Stimulated activated CD8-positive, alpha-beta memory T cell treated with anti-CD3 and anti-CD28 coated beads, Interleukin-2, amount 100 ng/mL, for 48 hours (primary cell): ENCODE measurements at regions not wholly inside any gene's neighbourhood (a gene's known extent, or its start where the extent isn't known, plus 50 kb on each side); places are given as distances from the start of the nearest gene placed in this dataset.
A peak's percentile ranks its signal among the peaks of the same experiment; 100 is the strongest.
"Not testable (repeated sequence)": the region's sequence is repeated elsewhere in the genome, so short reads cannot be mapped to it uniquely, and the experiment has no call there.

Experiments used
- DNase-seq, 2 donors: peaks; one replicate each; pipeline ENCODE4 v3.0.0-alpha.2; 2020; ENCODE audit warnings: low read depth in 2 of 2

DNA sequence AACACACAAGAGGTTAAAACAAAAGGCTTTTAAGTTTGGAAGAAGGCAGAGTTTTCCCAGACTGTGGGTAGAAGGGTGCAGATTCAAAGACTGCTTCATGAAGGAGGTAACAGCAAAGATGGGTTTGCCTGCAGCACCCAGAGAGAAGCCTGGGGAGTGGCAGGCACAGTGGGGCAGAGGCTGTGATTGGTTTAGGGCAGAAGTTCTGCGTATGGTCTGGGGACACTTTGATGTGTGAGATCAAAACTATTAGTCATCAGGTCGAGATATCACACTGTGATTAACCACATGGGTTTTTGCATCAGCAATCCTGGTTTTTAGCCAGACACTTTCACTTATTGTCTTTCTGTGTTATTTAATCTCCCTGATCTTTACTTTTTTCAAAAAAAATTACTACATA is 188.8 kb upstream of the GLRA1 start:
- DNase-seq = peak; percentile 18 to 23

DNA sequence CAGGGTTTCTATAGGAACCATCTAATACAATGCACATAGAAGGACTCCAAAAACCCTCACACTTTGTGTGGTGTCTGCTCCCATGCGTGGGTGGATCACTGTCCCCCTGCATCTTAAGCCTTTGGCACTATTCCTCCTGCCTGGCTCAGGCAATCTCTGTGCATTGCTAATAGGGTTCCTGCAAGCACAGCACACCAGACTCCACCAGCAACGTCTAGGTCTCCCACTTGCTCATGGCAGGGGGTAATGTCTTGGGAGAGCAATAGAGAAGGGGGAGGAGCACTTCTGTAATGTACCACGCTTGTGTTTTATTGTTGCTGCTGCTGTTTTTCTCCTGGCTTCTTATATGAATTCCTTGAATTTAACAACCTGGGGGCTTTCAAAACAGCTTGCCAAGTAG is 182.6 kb upstream of the GLRA1 start:
- no peak for DNase-seq

DNA sequence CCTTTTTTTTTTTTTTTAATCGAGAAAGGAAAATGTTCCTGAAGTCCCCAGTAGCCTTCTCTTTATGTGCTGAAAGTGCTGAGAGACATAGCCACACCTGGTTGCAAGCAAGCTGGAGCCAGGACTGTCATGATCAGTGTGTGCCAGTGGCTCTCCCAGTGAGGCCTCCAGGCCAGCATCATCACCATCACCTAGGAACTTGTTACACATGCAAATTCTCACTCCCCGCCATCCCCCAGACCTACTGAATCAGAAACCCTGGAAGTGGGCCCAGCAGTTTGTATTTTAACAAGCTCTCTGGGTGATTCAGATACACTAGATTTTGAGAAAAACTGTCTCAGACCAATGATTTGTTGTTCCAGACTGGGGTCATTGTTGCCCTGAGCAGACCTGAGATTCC is 181.9 kb upstream of the GLRA1 start:
- DNase-seq = no peak

DNA sequence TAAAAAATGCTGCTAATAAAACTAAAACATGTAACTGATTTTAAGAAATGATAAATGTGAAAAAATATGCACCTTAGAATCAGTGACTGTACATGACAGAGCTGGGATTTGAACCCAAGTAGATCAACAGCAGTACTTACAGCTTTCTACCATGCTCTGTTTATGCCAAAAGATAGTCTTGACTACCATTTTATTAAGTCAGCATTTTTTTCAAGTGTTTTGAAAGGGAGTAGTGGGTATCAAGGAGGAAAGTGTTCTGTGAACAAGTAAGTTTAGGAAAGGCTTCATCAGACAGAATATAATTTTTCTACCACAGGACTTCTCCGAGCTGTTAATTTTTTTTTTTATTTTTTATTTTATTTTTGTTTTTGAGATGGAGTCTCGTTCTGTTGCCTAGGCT is 180.4 kb upstream of the GLRA1 start:
- DNase-seq = no peak

DNA sequence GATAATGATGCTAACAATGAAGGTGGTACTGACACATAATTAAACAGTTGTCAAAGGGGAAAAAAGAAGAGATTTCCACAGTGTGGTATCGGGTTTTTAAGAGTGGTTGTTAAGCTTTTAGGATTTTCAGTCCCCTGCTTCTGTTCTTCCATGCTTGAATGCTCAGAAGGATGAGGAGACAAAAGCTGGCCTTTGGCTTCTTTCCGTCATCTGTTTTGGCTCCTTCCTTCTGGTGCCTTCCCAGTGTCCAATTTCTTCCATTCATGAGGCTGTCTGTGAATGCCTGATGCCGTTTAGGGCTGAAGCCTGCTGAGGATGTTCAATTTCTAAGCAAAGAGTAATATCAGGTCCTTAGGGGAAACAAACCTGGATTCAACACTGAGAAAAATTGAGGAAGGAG is 179.6 kb upstream of the GLRA1 start:
- DNase-seq = no peak

DNA sequence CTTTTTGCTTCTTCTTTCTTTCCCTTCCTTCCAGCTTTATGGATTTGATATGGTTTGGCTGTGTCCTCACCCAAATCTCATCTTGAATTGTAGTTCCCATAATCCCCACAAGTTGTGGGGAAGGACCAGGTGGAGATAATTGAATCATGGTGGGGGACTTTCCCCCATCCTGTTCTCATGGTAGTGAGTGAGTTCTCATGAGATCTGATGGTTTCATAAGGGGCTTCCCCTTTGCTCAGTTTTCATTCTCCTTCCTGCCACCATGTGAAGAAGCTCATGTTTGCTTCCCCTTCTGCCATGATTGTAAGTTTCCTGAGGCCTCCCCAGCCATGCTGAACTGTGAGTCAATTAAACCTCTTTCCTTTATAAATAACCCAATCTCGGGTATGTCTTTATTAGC is 178.3 kb upstream of the GLRA1 start:
- not testable (repeated sequence) for DNase-seq

DNA sequence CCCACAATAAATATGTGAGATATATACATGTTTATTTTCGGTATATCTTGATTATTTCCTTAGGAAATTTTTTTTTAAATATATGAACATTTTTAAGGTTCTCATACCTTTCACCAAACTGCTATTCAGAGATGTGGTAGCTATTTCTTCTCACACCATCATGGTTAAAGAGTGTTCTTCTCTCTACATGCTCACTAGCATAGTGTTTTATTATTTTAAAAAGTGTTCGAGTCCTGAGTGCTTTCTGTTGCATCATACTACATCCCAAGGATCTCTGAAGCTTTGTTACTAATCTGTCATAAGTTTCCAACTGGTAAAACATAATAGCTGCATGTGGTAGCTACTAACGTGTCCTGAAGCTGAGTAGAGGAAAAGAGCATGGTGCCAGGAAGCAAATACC is 177.4 kb upstream of the GLRA1 start:
- DNase-seq = no peak

DNA sequence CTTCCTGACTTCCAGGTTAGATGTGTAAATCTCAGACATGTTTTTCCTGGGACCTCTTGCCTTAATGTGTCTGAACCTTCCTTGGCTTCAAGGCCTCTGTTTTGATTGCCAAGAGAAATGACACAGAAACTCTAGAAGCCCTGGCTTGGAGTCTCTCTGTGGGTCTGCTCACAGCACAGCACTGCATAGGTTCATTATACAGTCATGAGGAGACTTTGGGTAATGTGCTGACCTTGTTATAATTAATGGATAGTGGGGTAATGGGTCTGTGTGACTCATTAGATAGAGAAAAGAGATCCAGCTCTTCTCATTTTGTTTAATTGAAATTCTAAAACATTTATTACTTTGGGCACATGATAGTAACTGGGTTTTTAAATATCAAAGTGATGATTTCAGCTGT is 175.8 kb upstream of the GLRA1 start:
- no peak for DNase-seq

DNA sequence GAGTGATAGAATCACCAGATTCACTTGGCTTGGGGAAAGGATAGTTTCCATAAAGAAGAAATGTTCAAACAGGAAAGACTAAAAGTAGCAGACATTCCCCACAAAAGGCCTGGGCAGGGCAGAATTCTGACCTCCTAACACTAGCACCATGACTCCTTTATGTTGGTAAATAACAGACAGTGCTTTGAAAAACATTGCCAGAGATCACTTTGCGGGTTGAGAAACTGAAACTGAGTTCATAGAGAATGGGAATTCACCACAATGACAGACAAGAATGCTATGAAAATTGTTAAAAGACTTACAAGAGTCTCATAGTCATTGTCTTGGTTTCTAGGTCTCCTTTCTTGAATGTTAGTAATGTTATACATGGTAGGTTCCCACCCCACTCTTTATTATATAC is 172.5 kb upstream of the GLRA1 start:
- DNase-seq = no peak

DNA sequence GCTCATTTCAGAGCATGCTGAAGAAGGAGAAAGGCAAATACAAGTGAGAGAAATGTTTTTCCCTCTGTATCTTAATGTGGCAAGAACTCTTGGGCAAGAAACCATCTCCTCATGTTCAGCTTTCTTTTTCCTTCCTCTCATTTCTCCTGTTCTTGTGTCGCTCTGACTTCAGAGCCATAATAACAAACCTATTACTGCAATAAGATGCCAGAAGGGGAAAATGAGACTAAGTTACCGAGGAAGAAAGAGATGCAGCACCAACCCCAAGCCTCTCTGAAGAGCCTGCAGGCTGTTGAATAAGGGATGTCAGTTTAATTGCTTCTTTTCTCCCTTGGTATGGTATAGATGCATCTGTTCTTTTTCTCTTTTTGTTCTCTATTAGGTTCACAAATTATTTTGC is 170.1 kb upstream of the GLRA1 start:
- no peak for DNase-seq

DNA sequence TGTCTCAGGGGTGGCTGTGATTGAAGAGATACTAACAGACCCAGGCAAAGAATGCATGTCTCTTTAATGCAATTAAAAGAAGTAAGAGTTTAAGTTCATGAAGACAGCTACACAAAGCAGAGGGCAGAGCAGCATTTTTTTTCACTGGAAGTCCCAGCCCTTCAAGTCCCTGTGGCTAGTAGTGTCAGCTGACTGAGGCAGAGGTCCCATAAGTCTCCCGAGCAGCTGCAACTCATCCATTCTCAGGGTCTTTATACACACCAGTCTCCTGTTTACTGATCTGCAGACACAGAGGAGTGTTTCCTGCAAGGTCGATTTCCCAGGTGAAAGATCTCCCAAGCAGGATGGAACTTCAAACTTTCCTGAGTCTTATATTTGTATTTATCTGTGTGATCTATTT is 169.4 kb upstream of the GLRA1 start:
- no peak for DNase-seq

DNA sequence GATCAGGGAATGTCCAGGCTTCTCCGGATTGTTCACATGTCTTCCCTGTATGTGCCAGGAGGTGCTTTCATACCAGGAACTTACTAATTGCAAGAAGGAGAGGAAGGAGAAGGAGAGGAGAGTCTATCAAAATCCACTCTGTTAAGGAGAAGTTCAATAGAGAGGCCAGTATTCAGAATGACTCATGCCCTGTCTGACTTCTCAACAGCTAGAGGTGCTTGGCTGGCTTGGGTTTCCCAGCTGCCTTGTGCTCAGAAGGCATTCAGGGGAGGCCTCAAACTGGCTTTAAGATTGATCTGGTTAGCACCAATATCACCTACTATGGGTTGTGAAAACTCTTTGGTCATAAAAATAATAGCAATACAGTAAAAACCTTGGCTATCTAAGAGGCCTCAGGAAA is 167.9 kb upstream of the GLRA1 start:
- no peak for DNase-seq

DNA sequence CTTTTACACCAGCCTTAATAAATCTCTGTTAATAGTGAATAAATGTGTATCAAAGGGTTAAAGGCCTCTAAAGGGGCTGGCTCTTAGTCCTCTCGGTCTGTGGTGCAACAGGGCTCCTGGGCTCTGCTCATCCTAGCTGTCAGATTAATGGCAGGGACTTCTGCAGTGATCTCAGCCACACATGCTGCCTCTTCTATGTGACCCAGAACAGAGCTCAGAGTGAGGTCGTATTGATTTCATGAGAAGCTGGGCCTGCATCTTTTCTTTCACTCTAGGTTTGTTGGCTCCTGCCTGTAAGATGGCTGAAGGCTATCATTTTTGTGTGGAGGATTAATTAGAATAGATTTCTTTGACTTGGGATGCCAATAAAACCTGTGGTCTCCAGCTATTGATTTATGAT is 165.0 kb upstream of the GLRA1 start:
- no peak for DNase-seq

DNA sequence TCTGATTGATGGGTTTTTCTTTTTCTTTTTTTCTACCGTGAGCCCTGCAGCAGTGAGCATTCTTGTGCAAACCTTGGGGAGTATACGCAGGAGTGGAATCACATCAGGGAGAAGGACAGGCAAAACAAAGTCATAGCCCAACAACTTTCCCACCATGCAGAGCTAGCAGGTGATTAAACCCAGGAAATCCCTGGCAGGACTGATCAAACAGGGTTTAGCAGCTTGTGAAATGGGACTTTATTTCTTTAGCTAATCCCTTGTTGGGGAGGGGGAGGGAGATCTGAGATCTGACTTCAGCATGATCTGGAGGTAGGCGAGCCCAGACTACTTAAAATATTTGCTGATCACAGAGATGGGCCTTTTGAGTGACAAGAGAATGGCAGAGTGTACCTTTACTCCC is 162.0 kb upstream of the GLRA1 start:
- no peak for DNase-seq

DNA sequence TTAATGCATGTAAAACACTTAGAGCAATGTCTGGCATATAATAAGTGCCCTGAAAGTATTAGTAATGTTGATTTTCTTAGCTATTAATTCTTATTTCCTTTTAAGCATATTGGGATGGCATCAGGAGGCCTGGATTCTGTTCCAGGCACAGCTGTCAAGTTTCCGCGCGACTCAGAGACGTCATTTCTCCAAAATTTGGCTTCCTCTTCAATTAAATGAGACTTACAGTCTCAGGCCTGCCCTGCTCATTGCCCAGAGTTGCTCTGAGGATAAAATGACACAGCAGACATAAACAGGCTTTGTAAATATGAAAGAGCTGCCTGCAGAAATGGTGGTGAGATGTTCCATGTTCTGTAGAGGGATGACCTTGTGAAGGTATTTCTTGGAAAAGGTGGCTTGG is 159.8 kb upstream of the GLRA1 start:
- no peak for DNase-seq

DNA sequence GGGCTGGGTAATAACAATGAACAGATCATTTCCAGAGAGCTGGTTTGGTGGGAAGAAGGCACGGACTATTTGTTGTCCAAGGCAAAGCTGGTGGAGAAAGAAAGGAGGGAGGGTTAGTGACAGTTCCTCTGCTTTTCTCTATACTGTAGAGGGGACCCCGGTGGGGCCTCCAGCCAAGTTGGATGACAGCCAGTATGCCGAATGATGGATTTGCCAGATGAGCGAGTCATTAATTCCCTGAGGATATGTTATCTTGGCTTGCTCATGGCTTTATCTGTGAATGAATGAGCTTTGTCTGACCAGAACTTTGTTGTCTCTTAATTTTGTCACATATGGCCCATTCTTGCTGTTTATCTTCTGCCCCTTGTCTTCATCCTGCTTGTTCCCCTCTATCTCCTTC is 158.6 kb upstream of the GLRA1 start:
- no peak for DNase-seq

DNA sequence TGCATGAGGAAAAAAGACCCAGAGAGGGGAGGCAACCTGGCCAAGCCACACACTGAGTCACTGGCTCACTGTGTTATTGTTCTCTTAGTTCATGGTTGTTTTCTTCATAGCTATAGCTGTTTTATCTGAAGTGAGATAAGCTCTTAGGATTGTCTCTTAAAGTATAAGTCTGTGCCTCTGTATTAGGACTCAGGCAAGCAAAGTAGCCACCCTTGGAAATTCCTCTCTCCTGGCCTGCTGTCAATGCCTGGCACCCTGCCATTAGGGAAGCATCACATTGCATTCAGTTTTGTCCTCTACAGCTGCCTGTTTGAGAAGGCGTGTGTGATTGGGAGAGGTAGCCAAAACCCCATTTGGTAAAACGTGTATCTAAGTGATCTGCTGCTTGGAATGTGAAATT is 147.4 kb upstream of the GLRA1 start:
- DNase-seq = no peak

DNA sequence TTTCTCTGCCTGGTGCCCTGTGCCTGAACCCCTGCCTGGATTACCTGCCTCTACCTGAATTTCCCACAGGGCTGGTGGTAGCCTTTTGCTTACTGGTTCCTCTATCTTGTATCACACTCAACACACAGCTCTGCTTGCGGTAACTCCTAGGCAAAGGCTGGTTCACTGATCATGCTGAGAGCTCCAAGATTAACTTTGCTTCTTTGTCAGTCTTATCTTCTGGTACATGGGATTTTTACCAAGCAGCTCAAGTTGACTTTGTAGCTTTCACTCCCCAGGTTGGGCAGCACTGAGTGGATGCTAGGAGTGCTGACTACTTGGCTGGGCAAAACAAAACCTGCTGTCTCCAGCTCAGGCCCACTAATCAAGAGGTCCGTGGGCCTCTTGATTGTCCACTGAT is 145.9 kb upstream of the GLRA1 start:
- DNase-seq = no peak

DNA sequence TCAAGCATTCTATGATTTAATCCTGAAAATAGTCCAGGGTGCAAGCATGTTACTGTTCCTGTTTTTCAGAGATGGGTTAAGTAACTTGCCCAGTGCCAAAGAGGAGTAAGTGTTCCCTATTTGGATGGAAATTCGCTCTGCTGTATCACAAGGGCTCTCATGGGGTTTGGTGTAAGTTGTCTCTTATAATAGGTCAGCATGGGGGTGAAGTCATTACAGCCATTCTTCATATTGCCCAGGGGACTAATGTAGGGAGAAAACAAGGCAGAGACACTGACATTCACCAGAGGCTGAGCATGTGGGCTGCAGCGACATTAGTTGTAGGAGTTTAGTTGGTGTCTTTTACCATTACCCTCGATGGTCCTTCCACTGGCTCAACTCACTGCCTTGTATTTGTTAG is 142.1 kb upstream of the GLRA1 start:
- no peak for DNase-seq

DNA sequence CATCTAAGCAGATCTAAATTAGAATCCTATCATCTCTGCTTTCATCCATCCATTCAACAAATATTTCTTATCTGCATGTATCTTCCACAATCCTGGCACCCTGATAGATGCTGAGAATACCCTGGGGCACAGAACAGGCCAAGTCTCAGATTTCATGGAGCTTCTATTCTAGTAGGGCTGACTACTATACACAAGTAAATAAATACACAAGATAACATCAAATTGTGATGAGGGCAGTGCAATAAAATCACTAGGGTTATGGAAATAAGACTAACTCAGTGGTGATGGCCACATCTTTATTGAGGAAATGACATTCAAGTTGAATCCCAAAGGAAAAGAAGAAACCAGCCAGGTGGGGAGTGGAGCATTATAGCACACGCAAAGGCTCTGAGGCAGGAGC is 138.4 kb upstream of the GLRA1 start:
- DNase-seq = no peak

DNA sequence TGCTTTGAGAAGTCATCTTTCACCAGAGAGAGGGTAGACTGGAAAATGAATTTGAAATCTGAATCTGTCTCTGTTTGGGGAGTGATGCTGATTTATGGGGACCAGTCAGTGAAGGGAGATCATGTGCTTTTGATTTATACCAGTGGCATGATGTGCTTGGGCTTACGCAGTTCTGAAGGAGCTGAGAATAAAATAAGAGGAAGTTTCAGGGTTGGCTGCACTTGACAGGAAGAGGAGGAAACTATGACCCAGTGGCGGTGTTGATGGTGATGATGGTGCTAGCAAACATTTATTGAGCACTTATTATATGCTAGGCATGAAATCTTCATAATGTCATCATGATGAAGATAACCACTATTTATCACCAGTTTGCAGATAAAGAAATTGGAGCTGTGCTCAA is 136.4 kb upstream of the GLRA1 start:
- no peak for DNase-seq

DNA sequence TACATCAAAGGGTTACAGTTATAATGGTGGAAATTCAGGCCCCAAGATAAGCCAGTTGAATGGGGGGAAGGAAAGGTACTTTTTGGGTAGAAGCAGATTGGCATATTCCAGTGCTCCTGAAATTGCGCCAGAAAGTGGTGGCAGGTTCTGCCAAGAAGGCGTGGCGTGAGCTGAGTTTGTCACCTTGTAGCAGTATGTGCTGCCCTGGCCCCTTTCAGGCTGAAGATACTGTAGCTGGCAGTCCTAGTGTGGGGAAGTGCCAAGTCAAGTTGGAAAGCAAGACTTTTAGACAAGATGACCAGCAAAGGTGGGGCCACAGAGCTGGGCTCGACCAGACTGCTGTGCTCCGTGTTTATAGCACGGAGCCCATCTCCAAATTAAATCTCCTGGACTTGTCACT is 133.6 kb upstream of the GLRA1 start:
- no peak for DNase-seq

DNA sequence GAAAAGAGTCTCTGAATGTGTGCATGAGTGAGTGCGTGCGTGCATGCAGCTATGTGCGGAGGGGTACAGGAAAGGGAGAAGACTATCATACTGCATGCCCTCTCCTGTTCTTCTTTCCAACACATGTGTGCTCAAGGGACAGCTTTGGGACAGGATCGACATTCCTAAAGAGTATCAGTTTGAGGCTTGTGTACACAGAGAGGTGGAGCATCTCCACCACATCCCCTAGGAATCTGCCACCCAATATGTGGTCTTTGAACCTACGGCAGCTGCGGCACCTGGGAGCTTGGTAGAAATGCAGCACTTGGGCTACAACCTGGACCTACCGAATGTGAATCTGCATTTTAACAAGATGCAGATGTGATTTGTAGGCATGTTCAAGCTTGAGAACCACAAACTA is 132.3 kb upstream of the GLRA1 start:
- no peak for DNase-seq

DNA sequence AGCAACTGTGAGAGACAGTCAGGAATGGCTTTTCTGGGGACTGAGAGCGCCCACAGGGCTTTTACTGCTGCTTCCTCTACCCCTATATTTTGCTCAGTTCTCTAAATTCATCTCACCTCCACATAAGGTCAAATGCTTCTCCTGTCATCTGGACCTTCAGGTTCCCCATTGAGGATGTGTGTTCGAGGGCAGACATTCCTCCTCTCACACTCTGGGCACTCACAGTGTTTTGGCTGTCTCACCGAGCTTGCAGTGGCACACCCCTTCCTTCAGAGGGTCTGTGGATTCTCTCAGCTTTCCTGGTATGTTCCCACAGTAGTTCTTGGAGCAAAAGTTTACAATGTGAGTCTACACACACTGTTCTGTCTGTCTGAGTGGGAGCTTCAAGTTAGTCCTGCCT is 127.8 kb upstream of the GLRA1 start:
- no peak for DNase-seq
